HEK293T (cell line): ENCODE measurements at regions not wholly inside any gene's neighbourhood (a gene's known extent, or its start where the extent isn't known, plus 50 kb on each side); places are given as distances from the start of the nearest gene placed in this dataset.

Source experiments
- CTCF ChIA-PET: fragments of 350-600 bp; formaldehyde crosslinking; extraction: SDS; loops from one replicate; lab custom pipeline; 2021; ENCODE audit warnings: antibody characterized with exemption, inconsistent platforms; lab: Yijun Ruan, JAX
- POLR2A ChIA-PET: fragments of 350-600 bp; formaldehyde crosslinking; extraction: SDS; loops from one replicate; lab custom pipeline; 2020; ENCODE audit warnings: antibody characterized with exemption, inconsistent platforms; lab: Yijun Ruan, JAX
- DNase-seq: peaks from one replicate; pipeline ENCODE4 v3.0.0; 2012; ENCODE audit warnings: mixed read lengths; ENCODE audit errors: extremely low spot score
- ARNT ChIP-seq: fragments of 450-650 bp; IDR thresholded peaks from 2 replicates; pipeline ENCODE4 v1.6.1; 2017; ENCODE audit warnings: mild to moderate bottlenecking
- BHLHE40 ChIP-seq: fragments of 450-650 bp; IDR thresholded peaks from 2 replicates; pipeline ENCODE4 v1.6.1; 2016; ENCODE audit warnings: mild to moderate bottlenecking, moderate library complexity, borderline replicate concordance
- CTBP1 ChIP-seq: fragments of 450-650 bp; IDR thresholded peaks from 2 replicates; pipeline ENCODE4 v1.6.1; 2016; ENCODE audit warnings: borderline replicate concordance
- ELF4 ChIP-seq: fragments of 450-650 bp; IDR thresholded peaks from 2 replicates; pipeline ENCODE4 v1.6.1; 2017; ENCODE audit warnings: antibody characterized with exemption
- FOXA1 ChIP-seq: fragments of 450-650 bp; IDR thresholded peaks from 2 replicates; pipeline ENCODE4 v1.6.1; 2016; ENCODE audit warnings: mild to moderate bottlenecking
- FOXK2 ChIP-seq: fragments of 450-650 bp; IDR thresholded peaks from 2 replicates; pipeline ENCODE4 v1.6.1; 2016; ENCODE audit warnings: mild to moderate bottlenecking
- FOXM1 ChIP-seq: fragments of 450-650 bp; IDR thresholded peaks from 2 replicates; pipeline ENCODE4 v1.6.1; 2017; ENCODE audit warnings: mild to moderate bottlenecking, borderline replicate concordance
- L3MBTL2 ChIP-seq: fragments of 450-650 bp; conservative IDR thresholded peaks from 2 replicates; pipeline ENCODE4 v1.6.1; 2016; ENCODE audit warnings: mild to moderate bottlenecking
- LEF1 ChIP-seq: fragments of 450-650 bp; IDR thresholded peaks from 2 replicates; pipeline ENCODE4 v1.6.1; 2017; ENCODE audit warnings: mild to moderate bottlenecking, borderline replicate concordance
- NFRKB ChIP-seq: fragments of 450-650 bp; IDR thresholded peaks from 2 replicates; pipeline ENCODE4 v1.6.1; 2016; ENCODE audit warnings: mild to moderate bottlenecking, moderate library complexity
- SP1 ChIP-seq: fragments of 450-650 bp; IDR thresholded peaks from 2 replicates; pipeline ENCODE4 v1.6.1; 2017
- SUZ12 ChIP-seq: fragments of 450-650 bp; IDR thresholded peaks from 2 replicates; pipeline ENCODE4 v1.6.1; 2016; ENCODE audit warnings: mild to moderate bottlenecking
- TARDBP ChIP-seq: fragments of 450-650 bp; IDR thresholded peaks from 2 replicates; pipeline ENCODE4 v1.6.1; 2016
- ZNF384 ChIP-seq: fragments of 450-650 bp; IDR thresholded peaks from 2 replicates; pipeline ENCODE4 v1.6.1; 2016
- TF ChIP-seq, protein P1 (sequence below): fragments of 450-650 bp; IDR thresholded peaks from 2 replicates; pipeline ENCODE4 v1.6.1; 2016

GRCh38 chr4:59597536-59598329 is 1602.4 kb upstream of the ADGRL3 start:
- TF ChIP-seq ZNF384 (no peak), FOXK2 (no peak), L3MBTL2 (no peak), NFRKB (no peak), LEF1 (no peak), FOXA1 (no peak), CTBP1 (no peak), ARNT (no peak), BHLHE40 (no peak), ELF4 (no peak), FOXM1 (no peak), TARDBP (no peak)
- ChIA-PET CTCF (no interaction called here), POLR2A (no interaction called here)
- DNase-seq = no peak

- no peak for TF ChIP-seq TARDBP
- TF ChIP-seq, protein P1, sequence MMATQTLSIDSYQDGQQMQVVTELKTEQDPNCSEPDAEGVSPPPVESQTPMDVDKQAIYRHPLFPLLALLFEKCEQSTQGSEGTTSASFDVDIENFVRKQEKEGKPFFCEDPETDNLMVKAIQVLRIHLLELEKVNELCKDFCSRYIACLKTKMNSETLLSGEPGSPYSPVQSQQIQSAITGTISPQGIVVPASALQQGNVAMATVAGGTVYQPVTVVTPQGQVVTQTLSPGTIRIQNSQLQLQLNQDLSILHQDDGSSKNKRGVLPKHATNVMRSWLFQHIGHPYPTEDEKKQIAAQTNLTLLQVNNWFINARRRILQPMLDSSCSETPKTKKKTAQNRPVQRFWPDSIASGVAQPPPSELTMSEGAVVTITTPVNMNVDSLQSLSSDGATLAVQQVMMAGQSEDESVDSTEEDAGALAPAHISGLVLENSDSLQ = no peak
- TF ChIP-seq ELF4 = no peak
- DNase-seq = no peak
- CTCF ChIA-PET = no interaction called here
- POLR2A ChIA-PET = no interaction called here
These were observed 1601.9 kb upstream of the ADGRL3 start for GRCh38 chr4:59598330-59598618.

DNA sequence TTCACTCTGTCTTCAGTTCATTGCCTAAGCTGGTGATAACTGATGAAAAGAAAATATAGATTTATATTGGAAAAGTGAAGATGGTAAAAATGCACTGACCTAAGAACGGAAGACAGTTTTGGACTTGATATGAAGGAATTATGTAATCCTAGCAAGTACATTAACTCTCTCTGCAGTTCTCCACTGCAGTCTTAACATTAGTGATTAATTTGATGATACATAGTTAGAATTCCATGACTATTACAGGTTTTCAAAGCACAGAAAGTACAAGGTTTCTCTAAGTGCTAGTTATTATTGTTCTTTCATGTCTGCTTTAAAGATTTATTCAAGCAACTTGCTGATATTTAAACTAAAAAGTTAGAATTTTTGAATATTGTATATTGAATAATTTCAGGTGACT is 1591.7 kb upstream of the ADGRL3 start:
- POLR2A ChIA-PET = no interaction called here
- no peak for DNase-seq
- CTCF ChIA-PET = no interaction called here
- TF ChIP-seq, protein P1 = no peak
- TF ChIP-seq ARNT (no peak), ZNF384 (no peak), LEF1 (no peak), NFRKB (no peak), ELF4 (no peak), FOXK2 (no peak), SP1 (no peak), SUZ12 (no peak), L3MBTL2 (no peak), CTBP1 (no peak), TARDBP (no peak), FOXA1 (no peak), FOXM1 (no peak)

DNA sequence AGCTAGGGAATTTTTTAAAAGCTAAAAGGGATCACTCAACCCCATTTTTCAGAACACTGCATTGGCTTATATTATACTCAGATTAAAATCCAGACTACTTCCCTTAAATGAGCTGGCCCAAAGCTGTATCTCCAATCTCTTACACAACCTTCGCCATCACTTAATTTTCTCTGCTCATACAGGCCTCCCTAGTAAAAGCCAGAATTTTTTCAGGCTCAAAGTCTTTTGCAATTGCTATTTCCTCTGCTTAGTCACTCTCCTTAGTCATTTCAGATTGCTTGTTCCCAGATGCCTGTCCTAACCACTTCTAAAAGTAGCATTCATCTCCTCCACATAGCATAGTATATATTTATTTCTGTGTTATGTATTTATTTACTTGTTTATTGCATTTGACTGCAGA is 1587.9 kb upstream of the ADGRL3 start:
- DNase-seq = no peak
- ChIA-PET POLR2A (no interaction called here), CTCF (no interaction called here)
- TF ChIP-seq CTBP1 (no peak), FOXK2 (no peak), FOXA1 (no peak), SUZ12 (no peak), SP1 (no peak), TARDBP (no peak)
- TF ChIP-seq, protein P1 = no peak

GRCh38 chr4:59615316-59615715 is 1584.8 kb upstream of the ADGRL3 start:
- DNase-seq = no peak
- POLR2A ChIA-PET = no interaction called here
- TF ChIP-seq ARNT = no peak
- no peak for TF ChIP-seq ELF4
- no peak for TF ChIP-seq L3MBTL2
- no peak for TF ChIP-seq FOXM1
- TF ChIP-seq BHLHE40 = no peak
- TF ChIP-seq FOXA1 = no peak
- no peak for TF ChIP-seq SUZ12
- CTCF ChIA-PET = no interaction called here

DNA sequence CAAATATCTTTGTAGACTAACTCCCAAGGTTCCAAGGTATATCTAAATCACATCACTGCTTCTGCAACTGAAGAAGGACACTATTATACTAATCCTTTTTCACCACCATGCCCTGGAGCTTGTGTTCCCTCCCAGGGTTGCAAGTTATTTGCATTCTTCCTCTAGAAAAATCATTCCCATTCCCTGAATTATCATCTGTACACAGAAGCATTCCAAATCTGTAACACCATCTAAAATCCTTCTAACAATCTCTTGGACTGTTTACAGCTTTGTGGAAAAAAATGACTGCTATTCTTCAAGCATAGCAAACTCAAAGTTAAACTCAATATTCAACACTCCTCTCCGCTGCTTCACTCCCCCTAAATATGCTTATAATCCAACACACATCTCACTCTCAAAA is 1570.8 kb upstream of the ADGRL3 start:
- DNase-seq = no peak
- POLR2A ChIA-PET = no interaction called here
- CTCF ChIA-PET = no interaction called here
- no peak for TF ChIP-seq CTBP1
- no peak for TF ChIP-seq L3MBTL2

DNA sequence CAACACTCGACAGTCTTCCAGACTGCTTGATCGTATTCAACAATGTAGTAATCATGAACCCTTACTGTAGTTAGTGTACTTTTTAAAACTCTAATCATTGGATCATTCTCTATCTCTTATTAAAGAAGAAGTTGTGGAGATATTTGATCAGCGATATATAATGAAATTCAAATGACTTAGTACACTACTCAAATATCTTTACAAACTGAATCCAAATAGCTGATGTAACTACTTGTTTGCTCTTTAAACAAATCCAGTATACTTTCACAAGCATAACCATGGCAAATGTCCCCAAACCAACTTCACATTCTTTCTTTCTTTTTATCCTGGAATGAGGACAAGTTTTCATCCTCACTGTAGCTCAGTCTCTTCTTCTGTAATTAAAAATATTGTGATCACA is 1569.9 kb upstream of the ADGRL3 start:
- DNase-seq = no peak
- no peak for TF ChIP-seq LEF1
- TF ChIP-seq FOXK2 = no peak
- TF ChIP-seq, protein P1 = no peak
- TF ChIP-seq TARDBP = no peak
- TF ChIP-seq SP1 = no peak
- TF ChIP-seq FOXM1 = no peak
- TF ChIP-seq ARNT = no peak
- no peak for TF ChIP-seq SUZ12
- TF ChIP-seq L3MBTL2 = no peak
- ChIA-PET POLR2A (no interaction called here), CTCF (no interaction called here)
